Right atrium auricular region (tissue), 2 donors: ENCODE measurements at regions not wholly inside any gene's neighbourhood (a gene's known extent, or its start where the extent isn't known, plus 50 kb on each side); places are given as distances from the start of the nearest gene placed in this dataset.

ENCODE experiments used
- DNase-seq: peaks from one replicate; pipeline ENCODE4 v3.0.0-alpha.2; 2019; ENCODE audit warnings: low spot score
- H3K27ac ChIP-seq, 2 donors: fragments of 200-600 bp; sonication (generic); 1 replicate in 1 of 2; 2 replicates in 1 of 2; pipeline ENCODE4 v1.5.1; 2016 to 2019
- H3K27me3 ChIP-seq, 2 donors: fragments of 200-600 bp; sonication (generic); one replicate each; pipeline versions ENCODE4 v1.5.1 to v1.6.0; 2017 to 2019
- H3K36me3 ChIP-seq: fragments of 200-600 bp; sonication (generic); one replicate; pipeline ENCODE4 v1.5.1; 2016
- H3K4me1 ChIP-seq, 2 donors: fragments of 200-600 bp; sonication (generic); one replicate each; pipeline versions ENCODE4 v1.5.1 to v1.6.0; 2017 to 2019
- H3K4me3 ChIP-seq, 2 donors: fragments of 200-600 bp; sonication (generic); 1 replicate in 1 of 2; 2 replicates in 1 of 2; pipeline ENCODE4 v1.5.1; 2017 to 2019; ENCODE audit warnings: mild to moderate bottlenecking in 1 of 2, moderate library complexity in 1 of 2
- H3K9me3 ChIP-seq, 2 donors: fragments of 200-600 bp; sonication (generic); one replicate each; pipeline ENCODE4 v1.5.1; 2019
- TF ChIP-seq, protein P1 (sequence below), 2 donors: fragments of 200-600 bp; sonication (generic); IDR thresholded peaks; one replicate each; pipeline ENCODE4 v1.5.1; 2019; ENCODE audit warnings: antibody characterized with exemption in 2 of 2

DNA sequence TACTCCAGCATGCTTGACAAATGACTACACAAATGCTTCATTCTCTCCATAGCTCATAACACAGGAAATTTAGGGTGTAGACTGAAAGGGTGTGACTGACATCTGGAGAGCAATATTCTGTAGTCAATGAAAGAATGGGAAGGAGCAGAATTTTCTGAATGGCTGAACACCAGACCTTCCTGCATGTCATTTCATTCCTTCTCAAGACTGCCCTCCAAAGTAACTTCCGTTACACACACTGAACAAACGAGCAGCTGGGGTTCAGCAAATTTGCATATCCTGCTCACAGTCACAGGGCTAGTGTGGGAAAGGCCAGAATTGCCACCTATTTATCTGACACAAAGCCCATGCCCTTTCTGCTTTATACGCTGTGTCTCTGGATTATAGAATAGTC, 325.0 kb upstream of the CFAP20DC start:
- no peak for DNase-seq
- H3K36me3 ChIP-seq = no peaks in the 10 kb centered on the region
- H3K4me3 ChIP-seq = no peak overlapping the region
- no peaks in the 10 kb centered on the region for H3K4me1 ChIP-seq
- no peak overlapping the region for H3K27ac ChIP-seq
- TF ChIP-seq, protein P1, sequence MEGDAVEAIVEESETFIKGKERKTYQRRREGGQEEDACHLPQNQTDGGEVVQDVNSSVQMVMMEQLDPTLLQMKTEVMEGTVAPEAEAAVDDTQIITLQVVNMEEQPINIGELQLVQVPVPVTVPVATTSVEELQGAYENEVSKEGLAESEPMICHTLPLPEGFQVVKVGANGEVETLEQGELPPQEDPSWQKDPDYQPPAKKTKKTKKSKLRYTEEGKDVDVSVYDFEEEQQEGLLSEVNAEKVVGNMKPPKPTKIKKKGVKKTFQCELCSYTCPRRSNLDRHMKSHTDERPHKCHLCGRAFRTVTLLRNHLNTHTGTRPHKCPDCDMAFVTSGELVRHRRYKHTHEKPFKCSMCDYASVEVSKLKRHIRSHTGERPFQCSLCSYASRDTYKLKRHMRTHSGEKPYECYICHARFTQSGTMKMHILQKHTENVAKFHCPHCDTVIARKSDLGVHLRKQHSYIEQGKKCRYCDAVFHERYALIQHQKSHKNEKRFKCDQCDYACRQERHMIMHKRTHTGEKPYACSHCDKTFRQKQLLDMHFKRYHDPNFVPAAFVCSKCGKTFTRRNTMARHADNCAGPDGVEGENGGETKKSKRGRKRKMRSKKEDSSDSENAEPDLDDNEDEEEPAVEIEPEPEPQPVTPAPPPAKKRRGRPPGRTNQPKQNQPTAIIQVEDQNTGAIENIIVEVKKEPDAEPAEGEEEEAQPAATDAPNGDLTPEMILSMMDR (IDR thresholded peaks at IDR 0.05) = no peak
- H3K9me3 ChIP-seq = no peaks in the 10 kb centered on the region
- no peaks in the 10 kb centered on the region for H3K27me3 ChIP-seq

DNA sequence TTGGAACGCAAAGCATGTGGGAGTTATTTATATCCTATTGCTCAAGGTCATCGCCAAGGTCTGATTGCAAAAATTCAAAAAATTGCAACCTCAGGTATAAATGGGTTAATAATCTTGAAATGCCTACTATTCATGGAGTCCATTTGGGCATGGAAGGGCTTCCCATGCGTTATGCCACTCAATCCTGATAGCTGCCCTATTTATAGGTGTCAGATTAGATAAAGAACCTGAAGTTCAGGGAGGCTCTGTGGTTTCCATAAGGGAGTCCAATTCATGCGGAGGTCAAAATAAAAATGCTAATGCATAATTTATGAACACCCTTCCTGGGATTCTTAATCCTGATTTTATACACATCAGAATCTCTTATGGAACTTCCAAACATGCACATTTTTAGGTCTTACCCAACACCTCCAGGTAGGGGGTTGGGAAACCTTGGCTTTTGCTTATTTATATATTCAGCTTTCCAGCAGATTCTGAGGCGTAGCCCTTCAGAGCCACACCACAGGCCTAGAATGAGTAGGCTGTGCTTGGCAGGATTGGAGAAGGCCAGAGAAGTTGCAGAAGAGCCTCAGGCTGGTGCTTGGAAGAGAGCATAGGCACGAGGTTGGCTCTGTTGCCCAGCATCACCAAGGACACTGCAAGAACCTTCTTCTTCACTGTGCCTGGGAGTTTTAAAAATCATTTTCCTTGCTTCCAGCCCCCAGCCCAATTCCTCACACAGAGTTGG, 324.4 kb upstream of the CFAP20DC start:
- H3K4me1 ChIP-seq = no peaks in the 10 kb centered on the region
- H3K27me3 ChIP-seq = no peaks in the 10 kb centered on the region
- no peaks in the 10 kb centered on the region for H3K36me3 ChIP-seq
- no peak overlapping the region for H3K27ac ChIP-seq
- H3K9me3 ChIP-seq = no peaks in the 10 kb centered on the region
- TF ChIP-seq, protein P1 (IDR thresholded peaks at IDR 0.05) = no peak
- no peak overlapping the region for H3K4me3 ChIP-seq
- no peak for DNase-seq

DNA sequence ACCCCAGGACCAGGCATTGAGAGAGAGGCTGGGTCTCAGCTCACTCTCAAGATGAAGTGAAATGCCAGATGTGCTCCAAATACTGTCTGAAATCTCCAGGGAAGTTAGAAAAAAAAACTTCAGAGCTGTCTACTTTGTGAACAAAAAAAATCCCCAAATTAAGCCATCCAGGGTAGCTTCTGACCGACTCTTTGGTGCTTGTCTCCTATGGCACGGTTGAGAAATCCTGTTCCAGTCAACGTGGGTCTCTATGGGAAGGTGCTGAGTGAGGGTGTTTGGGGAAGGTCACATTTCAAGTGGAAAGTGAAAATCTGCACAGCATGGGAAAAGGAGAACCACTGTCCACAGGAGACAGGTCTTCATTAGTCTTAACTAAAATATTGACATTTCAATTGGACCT, 322.5 kb upstream of the CFAP20DC start:
- Histone ChIP-seq H3K27ac (no peak overlapping the region), H3K27me3 (no peaks in the 10 kb centered on the region), H3K9me3 (no peaks in the 10 kb centered on the region), H3K4me1 (no peaks in the 10 kb centered on the region), H3K36me3 (no peaks in the 10 kb centered on the region), H3K4me3 (no peak overlapping the region)
- DNase-seq = no peak
- TF ChIP-seq, protein P1 (IDR thresholded peaks at IDR 0.05) = no peak

DNA sequence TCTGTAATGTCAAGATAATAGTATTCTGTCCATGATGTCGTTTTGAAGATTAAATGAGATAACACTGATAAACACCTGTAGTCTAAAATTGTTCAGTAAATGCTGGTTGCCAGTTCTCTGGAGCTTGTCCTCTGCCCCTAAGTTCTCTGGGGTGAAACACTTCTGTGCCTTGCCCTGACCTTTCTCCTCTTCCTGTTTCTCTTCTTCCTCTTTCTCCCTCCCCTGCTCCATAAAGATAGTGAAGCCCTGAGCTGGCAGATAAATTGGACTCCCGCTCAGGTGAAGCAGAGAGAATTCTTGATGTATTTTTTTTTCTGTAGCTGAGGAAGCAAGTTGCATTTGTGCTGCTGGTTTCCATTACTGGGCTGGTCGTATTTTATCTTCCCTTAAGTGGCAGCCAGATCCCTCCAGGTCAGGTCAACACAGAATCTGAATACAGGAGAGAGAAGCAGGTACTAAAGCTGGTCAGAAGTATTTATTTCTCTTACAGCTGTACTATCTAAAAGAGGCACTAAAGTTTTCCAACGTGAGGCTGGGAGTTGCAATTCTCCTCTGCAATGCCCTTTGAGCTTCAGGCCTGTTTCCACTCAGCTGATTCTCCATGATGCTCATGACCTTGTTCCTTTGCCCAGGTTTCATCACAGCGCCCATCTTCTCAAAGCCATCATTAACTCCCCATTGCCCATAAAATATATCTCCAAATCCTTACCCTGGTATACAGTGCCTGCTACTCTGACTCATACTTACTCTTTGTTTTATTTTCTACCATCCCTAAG, 319.3 kb upstream of the CFAP20DC start:
- DNase-seq = no peak
- Histone ChIP-seq H3K4me3 (no peak overlapping the region), H3K36me3 (no peaks in the 10 kb centered on the region), H3K27me3 (no peaks in the 10 kb centered on the region), H3K4me1 (no peaks in the 10 kb centered on the region), H3K27ac (no peak overlapping the region), H3K9me3 (no peaks in the 10 kb centered on the region)
- TF ChIP-seq, protein P1 (IDR thresholded peaks at IDR 0.05) = no peak

DNA sequence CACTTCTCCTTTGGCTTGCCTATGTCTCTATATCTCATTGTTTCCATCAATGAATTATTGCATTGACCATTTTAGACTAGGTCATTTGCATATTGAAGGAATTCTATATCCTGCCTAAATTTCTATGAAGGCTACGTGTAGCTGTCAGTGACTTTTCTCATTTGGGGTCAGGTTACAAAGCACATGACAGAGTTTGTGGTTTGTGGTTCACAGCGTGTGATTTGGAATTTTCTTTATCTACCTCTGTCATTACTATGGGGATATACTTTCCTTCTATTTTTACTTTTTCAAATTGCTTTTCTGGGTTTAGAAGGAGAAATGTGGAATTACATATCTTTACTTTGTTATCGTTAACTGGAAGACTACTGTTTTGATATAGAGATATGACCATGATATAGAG, 317.3 kb upstream of the CFAP20DC start:
- Histone ChIP-seq H3K27me3 (no peaks in the 10 kb centered on the region), H3K4me1 (no peaks in the 10 kb centered on the region), H3K4me3 (no peak overlapping the region), H3K27ac (no peak overlapping the region), H3K36me3 (no peaks in the 10 kb centered on the region), H3K9me3 (no peaks in the 10 kb centered on the region)
- no peak for DNase-seq
- TF ChIP-seq, protein P1 (IDR thresholded peaks at IDR 0.05) = no peak
